Panc1 (cell line): ENCODE measurements at regions not wholly inside any gene's neighbourhood (a gene's known extent, or its start where the extent isn't known, plus 50 kb on each side); places are given as distances from the start of the nearest gene placed in this dataset.

ENCODE experiments used
- ATAC-seq: fragments of 200-7000 bp; cut with Tn5 transposase; 2 replicates; pipeline ENCODE4 v1.9.1; 2020; ENCODE audit warnings: mild to moderate bottlenecking, moderate library complexity
- BruUV-seq: library from RNA; stranded (reverse); fragments of 400-500 nt; replicated peaks from 2 replicates; lab custom pipeline; 2021; lab: Mats Ljungman, UMichigan
- CTCF ChIA-PET: fragments of 300-600 bp; sonication (Branson Sonifier 250); formaldehyde crosslinking; loops from one replicate; lab custom pipeline; 2022; ENCODE audit warnings: antibody characterized with exemption; lab: Charles Lee
- POLR2A ChIA-PET: fragments of 300-600 bp; sonication (Branson Sonifier 250); formaldehyde crosslinking; loops from one replicate; lab custom pipeline; 2022; ENCODE audit warnings: antibody characterized with exemption; lab: Charles Lee
- DNase-seq: peaks from one replicate; pipeline ENCODE4 v3.0.0-alpha.2; 2010; ENCODE audit warnings: low read depth, low spot score
- H3K27ac ChIP-seq: 2 replicates; pipeline ENCODE4 v1.5.1; 2011; ENCODE audit warnings: mild to moderate bottlenecking, low read length, inconsistent platforms
- H3K27me3 ChIP-seq: fragments of 200-500 bp; sonication (Bioruptor generic); 2 replicates; pipeline ENCODE4 v1.6.0; 2014; ENCODE audit warnings: low read length, inconsistent platforms; ENCODE audit not compliant: control insufficient read depth, insufficient read depth
- H3K36me3 ChIP-seq: fragments of 200-500 bp; sonication (Bioruptor generic); 2 replicates; pipeline ENCODE4 v1.5.1; 2014; ENCODE audit warnings: inconsistent platforms, mild to moderate bottlenecking, low read length, moderate library complexity; ENCODE audit not compliant: control insufficient read depth, insufficient read depth
- H3K4me1 ChIP-seq: 2 replicates; pipeline ENCODE4 v1.5.1; 2011; ENCODE audit warnings: inconsistent platforms, mild to moderate bottlenecking, low read length, moderate library complexity; ENCODE audit not compliant: control insufficient read depth, insufficient read depth
- H3K4me3 ChIP-seq, 2 experiments: 2 replicates each; pipeline ENCODE4 v1.5.1; 2011 to 2012; ENCODE audit warnings: low read depth in 2 of 2, low read length in 2 of 2, mild to moderate bottlenecking in 2 of 2, inconsistent platforms in 1 of 2, moderate library complexity in 1 of 2
- H3K9me3 ChIP-seq: fragments of 200-500 bp; sonication (Bioruptor generic); 2 replicates; pipeline ENCODE4 v1.5.1; 2014; ENCODE audit warnings: low read depth, mild to moderate bottlenecking, inconsistent platforms, low read length, moderate library complexity; ENCODE audit not compliant: control insufficient read depth, insufficient read depth
- POLR2AphosphoS5 ChIP-seq: IDR thresholded peaks from 2 replicates; pipeline ENCODE4 v1.6.1; 2012; ENCODE audit warnings: mild to moderate bottlenecking, low read depth, low read length, moderate library complexity
- SIN3A ChIP-seq: IDR thresholded peaks from 2 replicates; pipeline ENCODE4 v1.6.1; 2012; ENCODE audit warnings: low read depth, mild to moderate bottlenecking, low read length, moderate library complexity, borderline replicate concordance; ENCODE audit not compliant: insufficient read depth
- TCF7L2 ChIP-seq: IDR thresholded peaks from 2 replicates; pipeline ENCODE4 v1.6.1; 2011; ENCODE audit warnings: mild to moderate bottlenecking, low read depth, low read length, inconsistent platforms
- in situ Hi-C: cut with HindIII; loops from 2 replicates; pipeline ENCODE4 v1.10.0; 2016; ENCODE audit warnings: low sequenced_read_pairs, low pct_unique_long_range_greater_than_20kb
- intact Hi-C: fragments of 100-400 bp; cut with micrococcal nuclease; formaldehyde crosslinking; loops from one replicate; pipeline ENCODE4 v1.10.0; 2022; ENCODE audit not compliant: unreplicated experiment
- TF ChIP-seq, protein P1 (sequence below), 2 experiments: IDR thresholded peaks; 2 replicates each; pipeline ENCODE4 v1.6.1; 2011 to 2012; ENCODE audit warnings: low read depth in 2 of 2, control low read depth in 1 of 2, low read length in 1 of 2, mild to moderate bottlenecking in 1 of 2, moderate library complexity in 1 of 2; ENCODE audit not compliant: insufficient read depth in 1 of 2
- TF ChIP-seq, protein P2 (sequence below): fragments of 450-650 bp; IDR thresholded peaks from 2 replicates; pipeline ENCODE4 v1.5.1; 2017; ENCODE audit warnings: mild to moderate bottlenecking

GRCh38 chr21:43325968-43326715 is 100.8 kb downstream of the SIK1 start:
- H3K9me3 ChIP-seq, result no peaks in the 10 kb centered on the region
- intact Hi-C loops (no loop called here), in situ Hi-C loops (no loop called here)
- no peaks in the 10 kb centered on the region for H3K36me3 ChIP-seq
- no peak for ATAC-seq
- H3K27ac ChIP-seq, result no peak overlapping the region
- H3K4me3 ChIP-seq, result no peak overlapping the region
- POLR2A ChIA-PET, result no interaction called here
- CTCF ChIA-PET, result no interaction called here
- no peaks in the 10 kb centered on the region for H3K4me1 ChIP-seq
- no TSS peak for BruUV-seq
- H3K27me3 ChIP-seq, result no peaks in the 10 kb centered on the region
- TF ChIP-seq, protein P1, sequence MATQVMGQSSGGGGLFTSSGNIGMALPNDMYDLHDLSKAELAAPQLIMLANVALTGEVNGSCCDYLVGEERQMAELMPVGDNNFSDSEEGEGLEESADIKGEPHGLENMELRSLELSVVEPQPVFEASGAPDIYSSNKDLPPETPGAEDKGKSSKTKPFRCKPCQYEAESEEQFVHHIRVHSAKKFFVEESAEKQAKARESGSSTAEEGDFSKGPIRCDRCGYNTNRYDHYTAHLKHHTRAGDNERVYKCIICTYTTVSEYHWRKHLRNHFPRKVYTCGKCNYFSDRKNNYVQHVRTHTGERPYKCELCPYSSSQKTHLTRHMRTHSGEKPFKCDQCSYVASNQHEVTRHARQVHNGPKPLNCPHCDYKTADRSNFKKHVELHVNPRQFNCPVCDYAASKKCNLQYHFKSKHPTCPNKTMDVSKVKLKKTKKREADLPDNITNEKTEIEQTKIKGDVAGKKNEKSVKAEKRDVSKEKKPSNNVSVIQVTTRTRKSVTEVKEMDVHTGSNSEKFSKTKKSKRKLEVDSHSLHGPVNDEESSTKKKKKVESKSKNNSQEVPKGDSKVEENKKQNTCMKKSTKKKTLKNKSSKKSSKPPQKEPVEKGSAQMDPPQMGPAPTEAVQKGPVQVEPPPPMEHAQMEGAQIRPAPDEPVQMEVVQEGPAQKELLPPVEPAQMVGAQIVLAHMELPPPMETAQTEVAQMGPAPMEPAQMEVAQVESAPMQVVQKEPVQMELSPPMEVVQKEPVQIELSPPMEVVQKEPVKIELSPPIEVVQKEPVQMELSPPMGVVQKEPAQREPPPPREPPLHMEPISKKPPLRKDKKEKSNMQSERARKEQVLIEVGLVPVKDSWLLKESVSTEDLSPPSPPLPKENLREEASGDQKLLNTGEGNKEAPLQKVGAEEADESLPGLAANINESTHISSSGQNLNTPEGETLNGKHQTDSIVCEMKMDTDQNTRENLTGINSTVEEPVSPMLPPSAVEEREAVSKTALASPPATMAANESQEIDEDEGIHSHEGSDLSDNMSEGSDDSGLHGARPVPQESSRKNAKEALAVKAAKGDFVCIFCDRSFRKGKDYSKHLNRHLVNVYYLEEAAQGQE (IDR thresholded peaks at IDR 0.05; ENCODE audit: insufficient read depth in 1 of 2, low read depth in 2 of 2, low read length in 1 of 2), result no peak
- TF ChIP-seq TCF7L2, result no peak
- TF ChIP-seq, protein P2, sequence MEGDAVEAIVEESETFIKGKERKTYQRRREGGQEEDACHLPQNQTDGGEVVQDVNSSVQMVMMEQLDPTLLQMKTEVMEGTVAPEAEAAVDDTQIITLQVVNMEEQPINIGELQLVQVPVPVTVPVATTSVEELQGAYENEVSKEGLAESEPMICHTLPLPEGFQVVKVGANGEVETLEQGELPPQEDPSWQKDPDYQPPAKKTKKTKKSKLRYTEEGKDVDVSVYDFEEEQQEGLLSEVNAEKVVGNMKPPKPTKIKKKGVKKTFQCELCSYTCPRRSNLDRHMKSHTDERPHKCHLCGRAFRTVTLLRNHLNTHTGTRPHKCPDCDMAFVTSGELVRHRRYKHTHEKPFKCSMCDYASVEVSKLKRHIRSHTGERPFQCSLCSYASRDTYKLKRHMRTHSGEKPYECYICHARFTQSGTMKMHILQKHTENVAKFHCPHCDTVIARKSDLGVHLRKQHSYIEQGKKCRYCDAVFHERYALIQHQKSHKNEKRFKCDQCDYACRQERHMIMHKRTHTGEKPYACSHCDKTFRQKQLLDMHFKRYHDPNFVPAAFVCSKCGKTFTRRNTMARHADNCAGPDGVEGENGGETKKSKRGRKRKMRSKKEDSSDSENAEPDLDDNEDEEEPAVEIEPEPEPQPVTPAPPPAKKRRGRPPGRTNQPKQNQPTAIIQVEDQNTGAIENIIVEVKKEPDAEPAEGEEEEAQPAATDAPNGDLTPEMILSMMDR, result no peak
- no peak for TF ChIP-seq SIN3A
- TF ChIP-seq POLR2AphosphoS5, result no peak
- DNase-seq, result no peak

DNA sequence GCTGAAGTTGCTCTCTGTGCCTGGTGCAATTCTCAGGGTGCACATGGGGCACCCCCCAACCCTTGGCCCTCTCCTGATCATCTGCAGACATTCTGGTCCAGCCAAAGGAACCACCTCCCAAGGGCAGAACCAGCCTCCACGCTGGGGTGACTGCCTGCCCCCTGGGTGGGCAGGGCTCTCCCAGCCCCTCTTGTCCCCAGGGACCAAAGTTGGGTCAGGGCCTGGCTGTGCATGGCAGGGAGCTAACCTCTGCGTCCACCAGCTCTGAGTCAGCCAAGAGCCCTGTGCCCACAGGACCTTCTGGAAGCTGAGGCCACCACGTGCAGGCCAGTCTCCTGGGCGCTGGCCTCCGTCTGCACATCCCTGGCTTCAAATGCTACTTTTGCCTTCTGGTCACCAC is 101.9 kb downstream of the SIK1 start:
- POLR2A ChIA-PET, result no interaction called here
- H3K4me3 ChIP-seq, result no peak overlapping the region
- H3K36me3 ChIP-seq, result no peaks in the 10 kb centered on the region
- no TSS peak for BruUV-seq
- H3K27ac ChIP-seq, result no peak overlapping the region
- in situ Hi-C loops (no loop called here), intact Hi-C loops (no loop called here)
- no peaks in the 10 kb centered on the region for H3K4me1 ChIP-seq
- TF ChIP-seq POLR2AphosphoS5 (no peak), TCF7L2 (no peak), SIN3A (no peak)
- TF ChIP-seq, protein P1 (IDR thresholded peaks at IDR 0.05; ENCODE audit: insufficient read depth in 1 of 2, low read depth in 2 of 2, low read length in 1 of 2), result no peak
- TF ChIP-seq, protein P2, result no peak
- no peaks in the 10 kb centered on the region for H3K9me3 ChIP-seq
- no peak for ATAC-seq
- H3K27me3 ChIP-seq, result no peaks in the 10 kb centered on the region
- no peak for DNase-seq
- CTCF ChIA-PET, result no interaction called here
